Esophagus muscularis mucosa (tissue), 3 donors: ENCODE measurements at regions not wholly inside any gene's neighbourhood (a gene's known extent, or its start where the extent isn't known, plus 50 kb on each side); places are given as distances from the start of the nearest gene placed in this dataset.

ENCODE experiments used
- CTCF ChIP-seq, 3 experiments: fragments of 200-600 bp in 2 of 3; fragments of 450-650 bp in 1 of 3; sonication (generic) in 2 of 3; IDR thresholded peaks; one replicate each; pipeline ENCODE4 v1.5.1; 2017 to 2019; ENCODE audit warnings: antibody characterized with exemption in 3 of 3, mild to moderate bottlenecking in 2 of 3, moderate library complexity in 1 of 3
- POLR2A ChIP-seq: fragments of 450-650 bp; IDR thresholded peaks from one replicate; pipeline ENCODE4 v1.6.1; 2017; ENCODE audit warnings: antibody characterized with exemption, moderate library complexity, mild to moderate bottlenecking, low read depth

- TF ChIP-seq CTCF (IDR thresholded peaks at IDR 0.05), result no peak
- no peak for TF ChIP-seq POLR2A
Observed at GRCh38 chr15:96804754-96805153, 474.3 kb downstream of the NR2F2 start.
